ENCODE measurements at regions not wholly inside any gene's neighbourhood (a gene's known extent, or its start where the extent isn't known, plus 50 kb on each side); places are given as distances from the start of the nearest gene placed in this dataset.
"Not testable (repeated sequence)": the region's sequence is repeated elsewhere in the genome, so short reads cannot be mapped to it uniquely, and the experiment has no call there.

- DNase-seq (ENCODE audit: extremely low read depth, low read depth, low spot score): no peak
Measured at GRCh38 chr6:16041327-16041726, 87.6 kb upstream of the MYLIP start.

- DNase-seq (ENCODE audit: extremely low read depth, low read depth, low spot score): no peak
Measured at GRCh38 chr6:16040628-16040974, 88.3 kb upstream of the MYLIP start.

- DNase-seq (ENCODE audit: extremely low read depth, low read depth, low spot score): not testable (repeated sequence)
Measured at GRCh38 chr6:16039892-16040627, 88.8 kb upstream of the MYLIP start.

GRCh38 chr6:16038938-16039337 lies 89.9 kb upstream of the MYLIP start:
- no peak for DNase-seq (ENCODE audit: extremely low read depth, low read depth, low spot score)

- DNase-seq (ENCODE audit: extremely low read depth, low read depth, low spot score): no peak
Measured at GRCh38 chr6:16035488-16036080, 93.3 kb upstream of the MYLIP start.

GRCh38 chr6:16033214-16033613 lies 95.7 kb upstream of the MYLIP start:
- no peak for DNase-seq (ENCODE audit: extremely low read depth, low read depth, low spot score)

- no peak for DNase-seq (ENCODE audit: extremely low read depth, low read depth, low spot score)
Measured at GRCh38 chr6:16031278-16031981, 97.5 kb upstream of the MYLIP start.

GRCh38 chr6:16028966-16029365 lies 99.9 kb upstream of the MYLIP start:
- no peak for DNase-seq (ENCODE audit: extremely low read depth, low read depth, low spot score)

GRCh38 chr6:16020259-16020658 lies 108.6 kb upstream of the MYLIP start:
- no peak for DNase-seq (ENCODE audit: extremely low read depth, low read depth, low spot score)

DNA sequence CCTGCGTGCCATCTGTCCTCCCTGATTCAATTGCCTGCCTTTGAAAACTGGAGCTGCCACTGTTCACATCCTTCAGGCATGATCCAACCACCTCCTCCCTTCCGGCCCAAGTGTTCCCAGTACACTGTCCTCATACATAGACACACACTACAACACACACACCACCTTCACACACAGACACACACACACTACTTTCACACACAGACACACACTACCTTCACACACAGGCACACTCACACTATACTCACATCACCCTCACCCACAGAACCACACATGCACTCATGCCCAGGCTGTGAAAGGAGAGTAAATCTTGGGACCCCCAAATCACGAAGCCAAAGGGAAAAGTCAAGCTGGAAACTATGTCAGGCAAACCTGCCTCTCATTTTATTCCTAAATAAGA lies 109.4 kb upstream of the MYLIP start:
- DNase-seq (ENCODE audit: extremely low read depth, low read depth, low spot score): no peak

DNA sequence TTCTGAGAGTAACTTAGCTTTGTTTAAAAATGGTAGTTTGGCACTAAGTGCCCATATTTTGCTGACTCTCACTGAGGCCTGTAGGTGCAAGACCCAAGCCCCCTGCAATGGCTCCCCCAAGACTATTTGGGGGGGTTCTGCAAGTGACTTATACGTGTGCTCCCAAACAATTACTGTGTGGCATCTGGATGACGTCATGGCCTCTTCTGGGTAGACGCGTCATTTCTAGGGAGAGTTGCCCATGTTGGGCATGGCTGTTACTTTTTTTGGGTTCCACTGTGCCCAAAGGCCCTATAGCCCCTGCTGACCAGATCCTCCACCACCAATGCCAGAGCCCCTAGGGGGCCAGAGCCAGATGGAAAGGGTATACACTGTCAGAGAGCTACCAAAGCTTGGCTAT lies 110.3 kb upstream of the MYLIP start:
- no peak for DNase-seq (ENCODE audit: extremely low read depth, low read depth, low spot score)

GRCh38 chr6:16014325-16014724 lies 114.6 kb upstream of the MYLIP start:
- not testable (repeated sequence) for DNase-seq (ENCODE audit: extremely low read depth, low read depth, low spot score)

DNA sequence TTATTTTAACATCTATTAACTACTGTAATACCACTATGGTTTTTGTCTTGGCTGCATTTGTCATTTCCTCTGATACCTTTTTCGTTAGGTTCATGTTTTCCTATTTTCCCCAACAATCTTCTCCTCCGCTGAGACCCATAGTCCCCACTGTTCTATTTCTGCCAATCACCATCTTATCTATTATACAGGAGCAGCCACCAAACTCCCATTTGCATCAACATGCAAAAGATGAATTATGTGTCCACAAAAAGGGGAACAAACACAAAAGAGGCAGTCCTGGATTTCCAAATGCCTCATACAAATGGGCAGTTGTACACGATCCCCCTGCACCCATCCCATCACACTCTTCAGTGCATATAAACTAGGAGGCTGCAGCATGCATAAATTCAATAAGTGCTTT lies 121.7 kb upstream of the MYLIP start:
- DNase-seq (ENCODE audit: extremely low read depth, low read depth, low spot score): no peak

- DNase-seq (ENCODE audit: extremely low read depth, low read depth, low spot score): no peak
Measured at GRCh38 chr6:16006681-16007080, 122.2 kb upstream of the MYLIP start.

- no peak for DNase-seq (ENCODE audit: extremely low read depth, low read depth, low spot score)
Measured at GRCh38 chr6:16004934-16005679, 123.8 kb upstream of the MYLIP start.

DNA sequence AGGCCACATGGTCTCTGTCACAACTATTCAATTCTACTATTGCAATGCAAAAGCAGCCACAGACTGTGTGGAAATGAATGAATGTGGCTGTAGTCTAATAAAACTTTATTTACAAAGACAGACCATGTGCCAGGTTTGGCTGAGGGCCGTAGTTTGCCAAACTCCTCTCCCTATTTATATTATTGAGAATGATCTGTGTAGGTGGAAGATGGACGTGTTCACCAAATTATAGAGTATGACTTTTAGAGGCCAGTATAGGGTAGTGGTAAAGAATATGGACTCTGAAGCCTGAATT lies 125.7 kb upstream of the MYLIP start:
- no peak for DNase-seq (ENCODE audit: extremely low read depth, low read depth, low spot score)

DNA sequence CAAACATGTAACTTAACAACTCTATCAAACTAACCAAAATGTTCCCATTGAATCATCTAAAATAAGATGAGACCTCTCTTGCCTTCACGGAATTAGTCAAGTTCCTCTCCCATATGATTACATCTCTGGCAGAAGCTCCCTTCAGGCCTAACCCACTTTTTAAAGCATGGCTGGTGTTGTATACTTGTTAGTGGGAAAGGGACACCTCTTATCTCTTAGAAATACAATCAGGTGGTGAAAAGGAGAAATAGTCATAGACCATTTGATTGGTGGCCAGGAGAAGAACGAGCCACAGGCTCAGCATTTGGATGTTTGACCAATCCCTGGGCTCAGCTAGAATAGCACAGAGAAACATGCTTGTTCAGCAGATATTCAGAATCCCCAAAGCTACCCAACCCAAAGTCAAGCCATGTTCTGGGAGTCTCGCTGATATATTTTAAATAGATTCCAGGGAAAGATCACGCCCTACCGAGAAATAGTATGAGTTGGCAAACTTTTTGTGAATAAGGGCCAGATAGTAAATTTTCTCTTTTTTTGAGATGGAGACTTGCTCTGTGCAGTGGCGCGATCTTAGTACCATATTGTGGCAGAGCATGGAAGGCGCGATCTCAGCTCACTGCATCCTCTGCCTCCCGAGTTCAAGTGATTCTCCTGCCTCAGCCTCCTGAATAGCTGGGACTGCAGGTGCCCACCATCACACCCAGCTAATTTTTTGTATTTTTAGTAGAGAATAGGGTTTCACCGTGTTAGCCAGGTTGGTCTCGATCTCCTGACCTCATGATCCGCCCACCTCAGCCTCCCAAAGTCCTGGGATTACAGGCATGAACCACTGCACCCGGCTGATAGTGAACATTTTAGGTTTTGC lies 126.3 kb upstream of the MYLIP start:
- no peak for DNase-seq (ENCODE audit: extremely low read depth, low read depth, low spot score)

DNA sequence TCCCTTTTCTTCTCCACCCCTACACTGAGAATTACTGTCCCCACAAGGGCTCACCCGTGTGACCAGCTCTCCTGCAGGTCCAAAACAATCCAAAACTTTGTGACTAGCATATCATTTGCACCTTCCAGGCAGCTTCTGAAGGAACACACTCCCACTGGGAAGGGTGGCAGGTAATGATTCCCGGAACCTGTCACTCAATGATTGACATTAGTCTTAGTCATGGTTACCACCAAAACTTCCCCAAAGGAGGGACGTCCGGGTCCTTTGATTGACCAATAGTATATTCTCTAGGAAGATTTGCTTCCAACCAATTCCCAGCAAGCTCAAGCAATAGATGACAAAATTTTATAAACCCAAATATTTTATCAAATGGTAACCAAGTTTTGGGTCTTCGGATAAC lies 127.7 kb upstream of the MYLIP start:
- DNase-seq (ENCODE audit: extremely low read depth, low read depth, low spot score): no peak

- no peak for DNase-seq (ENCODE audit: extremely low read depth, low read depth, low spot score)
Measured at GRCh38 chr6:15999201-15999600, 129.7 kb upstream of the MYLIP start.

- no peak for DNase-seq (ENCODE audit: extremely low read depth, low read depth, low spot score)
Measured at GRCh38 chr6:15997586-15998388, 131.1 kb upstream of the MYLIP start.
